ENCODE measurements at regions not wholly inside any gene's neighbourhood (a gene's known extent, or its start where the extent isn't known, plus 50 kb on each side); places are given as distances from the start of the nearest gene placed in this dataset.

DNA sequence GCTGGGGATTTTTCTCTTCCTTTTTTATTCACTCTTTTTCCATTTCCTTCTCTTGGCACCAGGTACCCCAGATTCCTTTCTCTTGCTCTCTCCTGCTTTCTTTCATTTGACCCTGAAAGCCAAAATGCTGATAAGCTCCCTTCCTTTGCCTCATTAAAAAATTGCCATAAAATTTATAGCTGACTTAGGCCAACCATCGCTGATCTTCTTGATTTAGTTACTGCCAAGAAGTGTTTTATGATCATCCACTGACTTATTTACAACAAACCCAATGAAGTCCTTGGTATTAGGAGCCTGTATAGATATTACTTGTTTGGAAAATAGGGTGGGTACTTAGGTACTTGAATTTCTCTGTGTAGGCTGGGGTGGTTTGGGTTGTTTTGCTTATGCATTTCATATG lies 173.2 kb upstream of the PHYHIPL start:
- TF ChIP-seq, protein P1, sequence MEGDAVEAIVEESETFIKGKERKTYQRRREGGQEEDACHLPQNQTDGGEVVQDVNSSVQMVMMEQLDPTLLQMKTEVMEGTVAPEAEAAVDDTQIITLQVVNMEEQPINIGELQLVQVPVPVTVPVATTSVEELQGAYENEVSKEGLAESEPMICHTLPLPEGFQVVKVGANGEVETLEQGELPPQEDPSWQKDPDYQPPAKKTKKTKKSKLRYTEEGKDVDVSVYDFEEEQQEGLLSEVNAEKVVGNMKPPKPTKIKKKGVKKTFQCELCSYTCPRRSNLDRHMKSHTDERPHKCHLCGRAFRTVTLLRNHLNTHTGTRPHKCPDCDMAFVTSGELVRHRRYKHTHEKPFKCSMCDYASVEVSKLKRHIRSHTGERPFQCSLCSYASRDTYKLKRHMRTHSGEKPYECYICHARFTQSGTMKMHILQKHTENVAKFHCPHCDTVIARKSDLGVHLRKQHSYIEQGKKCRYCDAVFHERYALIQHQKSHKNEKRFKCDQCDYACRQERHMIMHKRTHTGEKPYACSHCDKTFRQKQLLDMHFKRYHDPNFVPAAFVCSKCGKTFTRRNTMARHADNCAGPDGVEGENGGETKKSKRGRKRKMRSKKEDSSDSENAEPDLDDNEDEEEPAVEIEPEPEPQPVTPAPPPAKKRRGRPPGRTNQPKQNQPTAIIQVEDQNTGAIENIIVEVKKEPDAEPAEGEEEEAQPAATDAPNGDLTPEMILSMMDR (conservative IDR thresholded peaks at IDR 0.05; ENCODE audit: low read depth, low read length), result no peak
- TF ChIP-seq MAFK (IDR thresholded peaks at IDR 0.05; ENCODE audit: low read depth, low read length) (no peak), POLR2A (IDR thresholded peaks at IDR 0.05; ENCODE audit: low read depth, low read length) (no peak), CHD1 (IDR thresholded peaks at IDR 0.05; ENCODE audit: low read depth, low read length) (no peak), SMC3 (IDR thresholded peaks at IDR 0.05; ENCODE audit: low read depth, low read length) (no peak), RFX5 (IDR thresholded peaks at IDR 0.05; ENCODE audit: low read depth, low read length) (no peak)
